ENCODE measurements at regions not wholly inside any gene's neighbourhood (a gene's known extent, or its start where the extent isn't known, plus 50 kb on each side); places are given as distances from the start of the nearest gene placed in this dataset.

DNA sequence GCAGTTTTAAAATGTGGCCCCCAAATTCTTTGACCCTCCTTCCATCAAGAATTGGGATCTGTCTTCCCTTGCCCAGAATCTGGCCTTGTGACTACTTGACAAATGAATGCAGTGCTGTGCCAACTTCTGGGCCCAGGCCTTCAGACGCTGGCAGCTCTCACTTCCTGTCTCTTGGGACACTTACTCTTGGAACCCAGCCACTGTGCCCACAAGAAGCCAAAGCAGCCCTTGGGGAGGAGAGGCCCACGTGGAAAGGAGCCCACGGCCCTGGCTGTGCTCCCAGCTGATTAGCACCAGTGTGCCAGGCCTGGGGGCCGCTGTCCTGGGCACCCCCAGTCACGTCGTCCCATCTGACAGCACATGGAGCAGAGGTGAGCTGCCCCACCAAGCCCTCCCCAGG, 56.6 kb downstream of the RPL37A start:
- TF ChIP-seq, protein P1, sequence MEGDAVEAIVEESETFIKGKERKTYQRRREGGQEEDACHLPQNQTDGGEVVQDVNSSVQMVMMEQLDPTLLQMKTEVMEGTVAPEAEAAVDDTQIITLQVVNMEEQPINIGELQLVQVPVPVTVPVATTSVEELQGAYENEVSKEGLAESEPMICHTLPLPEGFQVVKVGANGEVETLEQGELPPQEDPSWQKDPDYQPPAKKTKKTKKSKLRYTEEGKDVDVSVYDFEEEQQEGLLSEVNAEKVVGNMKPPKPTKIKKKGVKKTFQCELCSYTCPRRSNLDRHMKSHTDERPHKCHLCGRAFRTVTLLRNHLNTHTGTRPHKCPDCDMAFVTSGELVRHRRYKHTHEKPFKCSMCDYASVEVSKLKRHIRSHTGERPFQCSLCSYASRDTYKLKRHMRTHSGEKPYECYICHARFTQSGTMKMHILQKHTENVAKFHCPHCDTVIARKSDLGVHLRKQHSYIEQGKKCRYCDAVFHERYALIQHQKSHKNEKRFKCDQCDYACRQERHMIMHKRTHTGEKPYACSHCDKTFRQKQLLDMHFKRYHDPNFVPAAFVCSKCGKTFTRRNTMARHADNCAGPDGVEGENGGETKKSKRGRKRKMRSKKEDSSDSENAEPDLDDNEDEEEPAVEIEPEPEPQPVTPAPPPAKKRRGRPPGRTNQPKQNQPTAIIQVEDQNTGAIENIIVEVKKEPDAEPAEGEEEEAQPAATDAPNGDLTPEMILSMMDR (IDR thresholded peaks at IDR 0.05; ENCODE audit: insufficient read depth, low read depth, low read length): no peak
- no peak for TF ChIP-seq EZH2 (IDR thresholded peaks at IDR 0.05; ENCODE audit: insufficient read depth, low read length)
